ENCODE measurements at regions not wholly inside any gene's neighbourhood (a gene's known extent, or its start where the extent isn't known, plus 50 kb on each side); places are given as distances from the start of the nearest gene placed in this dataset.
"Not testable (repeated sequence)": the region's sequence is repeated elsewhere in the genome, so short reads cannot be mapped to it uniquely, and the experiment has no call there.

DNA sequence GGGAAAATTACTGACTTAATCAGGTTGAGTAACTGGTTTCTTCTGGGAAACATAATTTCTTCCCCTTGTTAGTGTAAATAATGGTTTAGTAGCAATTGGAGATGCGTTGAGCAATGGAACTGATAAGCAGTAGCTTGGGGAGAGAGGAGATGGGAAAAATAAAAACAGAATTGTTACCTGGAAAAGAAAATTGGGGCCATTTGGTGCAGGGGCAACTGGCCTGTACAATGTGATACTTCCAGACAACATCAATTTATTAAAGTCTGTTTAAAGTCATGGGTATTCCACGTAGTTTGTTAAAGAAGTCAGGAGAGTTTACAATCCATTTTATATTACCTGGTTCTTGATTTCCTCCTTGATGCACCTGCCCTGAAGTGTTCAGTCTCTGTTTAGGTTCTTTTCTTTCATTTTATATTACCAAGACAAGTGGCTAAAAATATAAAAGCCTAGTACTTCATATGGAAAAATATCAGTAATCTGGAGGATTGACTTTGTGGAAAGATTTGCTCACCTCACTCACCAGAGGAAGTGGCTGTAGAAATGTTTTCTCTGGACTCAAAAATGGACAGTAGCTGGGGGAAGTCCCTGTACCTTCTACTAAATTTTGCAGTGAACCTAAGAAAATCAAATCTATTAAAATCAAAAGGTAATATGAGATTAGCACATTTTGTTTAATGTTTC lies 161.0 kb downstream of the DDX1 start:
- no peak for DNase-seq (ENCODE audit: low spot score)

DNA sequence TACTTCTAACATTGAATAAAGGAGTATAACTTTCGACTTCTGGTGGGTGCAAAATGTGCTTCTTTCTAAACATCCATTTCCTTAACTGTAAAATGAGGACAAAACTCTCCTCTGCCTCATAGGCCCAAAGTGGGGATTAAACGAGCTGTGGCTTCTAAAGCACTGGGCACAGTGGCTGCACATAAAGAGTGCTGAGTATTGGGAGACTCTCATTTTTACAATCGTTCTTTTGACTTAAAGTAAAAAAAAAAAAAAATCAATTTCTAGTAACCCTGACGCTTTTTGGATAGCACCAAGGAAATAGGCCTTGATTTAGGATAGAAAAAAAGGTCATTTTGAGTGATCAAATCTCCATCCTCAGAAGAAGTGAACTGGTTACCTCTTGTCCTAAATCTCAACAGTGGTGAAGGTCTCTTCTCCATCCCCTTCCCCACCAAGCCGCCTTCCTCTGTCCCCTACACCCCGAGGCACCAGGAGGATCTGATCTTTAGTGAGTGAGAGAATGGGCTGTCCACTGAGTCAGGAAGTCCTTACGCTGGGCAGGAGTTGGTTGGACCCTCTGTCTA lies 161.6 kb downstream of the DDX1 start:
- no peak for DNase-seq (ENCODE audit: low spot score)

DNA sequence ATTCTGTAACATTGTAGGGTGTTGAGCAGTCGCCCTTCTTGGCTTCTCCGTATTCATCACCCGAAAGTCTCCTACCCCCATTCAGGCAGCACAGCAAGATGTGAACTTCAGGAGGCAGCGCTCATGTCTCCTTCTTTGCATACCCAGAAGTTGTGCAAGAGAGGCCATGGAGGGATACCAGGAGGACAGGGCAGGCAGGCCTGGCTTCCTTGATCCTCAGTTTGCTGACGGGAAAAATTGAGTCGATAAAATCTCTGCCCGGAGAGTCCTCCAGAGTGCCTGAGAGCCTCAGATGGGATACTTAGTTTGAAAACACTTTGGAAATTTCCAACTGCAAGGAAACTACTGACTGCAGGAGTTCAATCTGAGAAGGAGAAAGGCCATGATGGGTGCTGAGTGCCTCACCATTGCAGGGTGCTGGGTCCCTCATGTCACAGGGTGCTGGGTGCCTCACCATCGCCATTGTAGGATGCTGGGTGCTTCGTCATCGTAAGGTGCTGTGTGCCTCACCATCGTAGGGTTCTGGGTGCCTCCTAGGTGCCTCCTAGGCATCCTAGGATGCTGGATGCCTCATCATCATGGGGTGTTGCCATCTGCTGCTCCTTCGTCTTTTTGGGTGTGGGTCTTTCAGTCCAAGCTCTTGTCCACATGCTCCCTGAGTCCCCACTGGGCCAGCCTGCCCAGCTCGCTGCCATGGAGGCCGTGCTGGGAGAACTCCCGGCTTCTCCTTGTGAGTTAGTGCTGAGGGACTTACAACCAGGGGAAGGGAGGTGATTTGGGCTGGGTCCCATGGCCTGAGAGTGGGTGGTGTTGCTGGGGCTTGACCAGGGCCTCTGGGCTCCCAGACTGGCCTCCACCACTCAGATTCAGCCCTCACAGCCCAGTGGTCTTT lies 162.4 kb downstream of the DDX1 start:
- no peak for DNase-seq (ENCODE audit: low spot score)

DNA sequence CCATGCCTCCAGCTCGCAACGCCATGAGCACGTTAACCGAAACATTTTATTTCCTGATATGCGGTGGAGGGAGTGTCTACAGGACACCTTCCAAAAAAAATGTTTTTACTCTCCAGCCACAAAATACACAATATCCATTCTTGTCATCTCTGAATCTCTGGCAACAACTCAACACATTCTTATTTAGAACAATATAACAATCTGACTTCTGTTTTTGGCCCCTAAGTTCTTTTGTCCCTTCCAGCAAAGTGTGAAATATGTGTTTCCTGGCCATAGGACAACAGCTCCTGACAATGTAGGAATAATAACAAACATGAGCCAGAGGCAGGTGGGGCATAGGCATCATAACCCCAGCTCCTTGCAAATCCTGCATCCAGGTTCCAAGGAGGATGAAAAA lies 163.0 kb downstream of the DDX1 start:
- no peak for DNase-seq (ENCODE audit: low spot score)

DNA sequence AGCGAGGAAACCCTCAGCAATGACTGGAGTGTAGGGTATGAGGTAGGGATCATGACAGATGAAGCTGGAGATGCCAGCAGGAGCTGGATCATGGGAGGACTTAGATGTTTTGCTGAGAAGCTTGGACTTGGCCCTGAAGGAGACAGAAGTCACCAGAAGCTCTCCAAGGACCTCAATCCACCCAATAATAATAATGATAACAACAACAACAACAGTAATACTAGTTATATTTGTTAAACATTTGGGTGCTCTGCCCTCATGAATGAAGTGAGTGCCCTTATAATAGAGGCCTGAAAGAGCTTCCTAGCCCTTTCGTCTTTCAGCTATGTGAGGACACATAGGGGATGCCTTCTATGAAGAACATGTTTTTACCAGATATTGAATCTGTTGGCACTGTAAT lies 163.9 kb downstream of the DDX1 start:
- no peak for DNase-seq (ENCODE audit: low spot score)

DNA sequence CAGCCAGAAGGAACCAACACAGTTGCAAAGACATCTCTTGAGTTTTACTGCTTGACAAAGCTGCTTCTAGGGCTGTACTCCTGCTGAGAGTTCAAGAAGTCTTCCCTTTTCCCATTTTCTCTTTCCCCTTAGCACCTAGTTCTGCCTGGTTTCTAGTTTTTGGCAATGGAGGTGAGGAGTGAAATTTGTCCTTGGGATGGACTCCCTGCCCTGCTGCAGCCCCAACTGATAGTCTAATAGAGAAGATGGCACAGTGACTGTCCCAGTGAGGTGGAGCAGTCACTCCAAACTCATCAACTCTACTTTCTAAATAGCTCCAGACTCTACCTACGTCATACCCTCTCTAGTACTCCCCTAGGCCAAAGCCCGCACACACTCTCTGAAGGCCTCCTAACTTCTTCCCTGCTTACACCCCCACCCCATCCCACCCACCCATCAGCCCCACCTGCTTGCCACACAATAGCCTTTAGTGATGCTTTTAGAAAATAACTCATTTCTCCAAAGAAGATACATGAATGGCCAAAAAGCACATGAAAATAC lies 164.4 kb downstream of the DDX1 start:
- DNase-seq (ENCODE audit: low spot score), result no peak

DNA sequence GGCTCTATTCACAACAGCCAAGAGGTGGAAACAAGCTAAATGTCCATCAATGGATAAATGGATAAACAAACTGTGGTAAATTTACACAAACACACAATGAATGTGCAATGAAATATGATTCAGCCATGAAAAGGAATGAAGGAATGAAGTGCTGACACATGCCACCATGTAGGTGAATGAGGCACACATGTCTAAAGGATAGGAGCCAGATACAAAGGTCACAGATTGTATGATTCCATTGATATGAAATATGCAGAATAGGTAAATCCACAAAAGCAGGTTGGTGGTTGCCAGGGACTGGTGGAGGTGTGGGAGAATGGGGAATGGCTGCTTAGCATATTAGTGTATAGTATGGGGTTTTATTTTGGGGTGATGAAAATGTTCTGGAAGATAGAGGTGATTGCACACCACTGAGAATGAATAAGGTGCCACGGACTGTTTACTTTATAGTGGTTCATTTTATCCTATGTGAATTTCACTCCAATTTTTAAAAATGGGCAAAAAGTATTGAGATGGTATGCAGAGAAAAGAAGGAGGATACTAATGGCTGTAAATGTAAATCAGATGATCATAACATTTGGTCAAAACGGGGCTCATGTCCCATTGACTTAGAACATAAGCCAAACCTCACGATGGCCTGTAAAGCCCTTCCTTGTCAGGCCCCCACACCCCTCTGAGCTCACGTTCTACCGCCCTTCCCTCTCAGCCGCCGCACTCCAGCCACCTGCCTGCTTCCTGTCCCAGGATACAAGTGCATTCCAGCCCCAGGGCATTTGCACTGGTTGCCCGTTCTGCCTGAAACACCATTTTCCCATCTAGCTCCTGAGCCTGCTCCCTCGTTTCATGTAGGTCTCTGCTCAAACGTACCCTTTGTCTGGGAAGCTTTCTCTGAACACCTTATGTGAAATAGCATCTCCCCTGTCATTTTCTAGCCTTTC lies 165.5 kb downstream of the DDX1 start:
- no peak for DNase-seq (ENCODE audit: low spot score)

DNA sequence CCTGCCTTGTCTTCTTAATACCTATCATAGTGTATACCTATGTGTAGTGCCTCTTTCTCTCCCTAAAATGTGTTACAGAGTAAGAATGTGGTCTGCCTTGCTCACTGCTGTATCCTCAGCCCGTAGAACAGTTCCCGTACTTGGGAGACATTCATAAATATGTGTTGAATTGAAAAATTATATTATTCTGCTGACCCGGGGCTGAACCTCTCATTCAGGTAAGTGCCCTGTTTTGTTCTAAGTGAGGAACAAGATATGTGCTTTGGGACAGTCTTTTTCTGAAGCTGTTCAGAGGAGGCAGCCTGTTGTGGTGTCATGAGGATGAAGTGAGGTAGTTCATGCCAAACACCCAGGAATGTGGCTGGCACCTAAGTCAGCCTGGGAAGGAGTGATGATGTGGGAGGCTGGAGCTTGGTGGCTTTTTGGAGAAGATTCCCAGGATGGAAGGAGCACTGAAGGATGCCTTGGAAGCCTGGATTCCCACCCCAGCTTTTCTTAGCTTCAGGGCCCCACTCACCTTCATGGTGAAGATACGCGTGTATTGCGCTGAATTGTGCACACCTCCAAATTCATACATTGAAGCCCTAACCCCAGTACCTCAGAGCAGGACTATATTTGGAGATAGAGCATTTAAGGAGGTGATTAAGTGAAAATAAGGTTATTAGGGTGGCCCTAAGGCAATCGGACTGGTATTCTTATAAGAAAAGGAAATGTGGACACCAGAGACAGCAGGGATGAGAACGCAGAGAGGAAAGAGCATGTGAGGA lies 166.3 kb downstream of the DDX1 start:
- no peak for DNase-seq (ENCODE audit: low spot score)

DNA sequence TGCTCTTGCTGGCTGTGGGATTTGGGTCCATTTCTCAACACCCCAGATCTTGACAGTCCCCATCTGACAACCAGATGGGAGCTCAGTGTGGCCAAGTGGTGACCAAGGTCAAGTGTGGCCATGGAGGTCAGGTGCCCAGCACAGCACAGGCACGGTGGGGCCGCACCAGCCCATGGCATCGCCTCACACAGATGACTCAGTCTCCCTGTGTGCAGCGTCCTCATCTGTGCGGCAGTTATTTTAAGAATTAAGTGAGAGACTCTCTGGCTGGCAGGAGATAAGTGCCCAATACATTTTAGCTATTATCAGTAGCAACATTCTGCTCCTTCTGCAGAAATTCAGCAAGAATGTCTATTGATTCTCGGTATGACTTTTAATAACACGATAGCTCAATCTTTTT lies 167.2 kb downstream of the DDX1 start:
- DNase-seq (ENCODE audit: low spot score), result no peak

DNA sequence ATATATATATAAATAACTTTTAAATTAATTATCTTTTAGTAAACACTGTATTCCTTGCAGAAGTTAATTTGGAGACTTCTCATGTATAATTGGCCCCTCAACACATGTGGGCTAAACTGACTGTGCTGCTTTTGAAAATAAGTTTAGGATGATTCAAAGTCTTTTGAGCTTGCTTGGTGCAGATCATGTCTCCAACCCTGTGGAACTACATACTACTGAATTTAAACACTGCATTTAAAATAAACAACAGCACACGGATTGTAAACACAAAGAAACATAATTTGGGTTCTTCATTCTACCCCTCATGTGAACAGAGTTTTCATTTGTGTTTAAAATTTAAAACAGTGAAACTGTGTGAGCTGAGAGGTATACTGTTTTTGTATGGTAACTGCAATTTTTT lies 167.7 kb downstream of the DDX1 start:
- no peak for DNase-seq (ENCODE audit: low spot score)

DNA sequence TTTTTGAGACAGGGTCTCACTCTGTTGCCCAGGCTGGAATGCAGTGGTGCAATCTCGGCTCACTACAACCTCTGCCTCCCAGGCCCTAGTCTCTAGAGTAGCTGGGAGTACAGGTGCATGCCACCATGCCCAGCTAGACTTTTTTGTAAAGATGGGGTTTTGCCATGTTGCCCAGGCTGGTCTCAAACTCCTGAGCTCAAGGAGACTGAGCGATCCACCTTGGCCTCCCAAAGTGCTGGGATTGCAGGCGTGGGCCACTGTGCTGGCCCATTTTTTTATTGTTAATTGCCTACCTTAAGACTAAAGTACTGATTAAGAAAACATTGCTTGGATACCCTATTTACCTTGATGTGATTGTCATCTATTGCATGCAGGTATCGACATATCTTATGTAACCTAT lies 168.1 kb downstream of the DDX1 start:
- DNase-seq (ENCODE audit: low spot score), result not testable (repeated sequence)

DNA sequence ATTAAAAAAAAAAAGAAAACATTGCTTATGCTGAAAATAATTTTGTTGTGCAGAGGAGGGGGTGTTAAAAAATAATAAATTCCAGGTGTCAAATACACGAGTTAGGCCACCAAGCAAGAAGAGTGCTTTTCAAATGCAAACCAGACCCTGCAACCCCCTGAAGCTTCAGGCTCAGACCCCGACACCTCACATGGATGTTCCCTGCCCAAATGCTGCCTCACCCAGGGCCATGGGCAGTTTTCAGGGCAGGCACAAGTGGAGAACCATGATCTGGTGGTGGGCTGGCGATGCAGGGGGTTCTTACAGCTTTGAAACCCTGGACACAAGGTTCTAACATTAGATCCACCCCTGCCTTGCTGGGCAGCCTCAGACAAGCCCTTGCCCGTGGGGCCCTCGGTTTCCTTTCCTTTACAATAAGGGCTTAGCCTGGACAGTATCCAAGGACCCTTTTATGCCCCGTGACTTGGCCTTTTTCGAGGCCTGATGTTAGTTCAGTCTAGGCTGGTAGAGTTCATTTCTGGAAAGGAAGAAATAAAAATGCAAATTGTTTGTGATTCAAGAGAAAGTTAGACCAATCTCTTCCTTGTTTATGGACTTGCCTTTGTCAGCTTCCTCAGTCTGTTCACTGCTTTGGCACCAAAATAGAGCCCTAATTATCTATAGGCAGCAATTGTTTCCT lies 168.7 kb downstream of the DDX1 start:
- DNase-seq (ENCODE audit: low spot score), result no peak

DNA sequence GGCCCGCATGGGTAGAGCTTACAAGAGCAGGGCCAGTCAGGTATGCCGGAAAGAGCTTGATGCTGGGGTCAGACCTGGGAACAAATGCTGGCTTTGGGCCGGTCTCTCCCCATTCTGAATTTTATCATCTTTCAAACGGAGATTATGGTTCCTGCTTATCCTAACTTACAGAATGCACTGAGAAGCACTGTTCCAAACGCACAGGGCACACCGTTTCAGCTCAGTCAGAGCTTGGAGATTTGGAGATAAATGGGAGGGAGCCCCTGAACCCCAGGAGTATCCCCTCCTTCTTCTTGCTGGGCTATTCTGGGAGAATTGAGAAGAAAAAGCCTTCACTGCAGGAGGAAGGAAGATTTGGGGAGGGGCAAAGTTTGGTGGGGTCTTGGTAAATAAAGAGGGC lies 169.4 kb downstream of the DDX1 start:
- DNase-seq (ENCODE audit: low spot score), result no peak

DNA sequence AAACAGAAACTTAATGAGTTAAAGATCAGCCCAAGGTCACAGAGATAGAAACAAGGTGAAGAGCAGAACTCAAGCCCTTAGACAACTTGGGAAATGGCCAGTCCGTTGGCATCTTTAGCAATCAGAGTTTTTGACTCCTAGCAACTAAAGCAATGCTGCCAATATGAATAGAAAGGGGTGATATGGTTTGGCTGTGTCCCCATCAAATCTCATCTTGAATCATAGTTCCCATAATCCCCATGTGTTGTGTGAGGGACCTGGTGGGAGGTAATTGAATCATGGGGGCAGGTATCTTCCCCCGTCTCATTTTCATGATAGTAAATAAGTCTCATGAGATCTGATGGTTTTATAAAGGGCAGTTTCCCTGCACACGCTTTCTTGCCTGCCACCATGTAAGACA lies 170.2 kb downstream of the DDX1 start:
- DNase-seq (ENCODE audit: low spot score), result no peak

DNA sequence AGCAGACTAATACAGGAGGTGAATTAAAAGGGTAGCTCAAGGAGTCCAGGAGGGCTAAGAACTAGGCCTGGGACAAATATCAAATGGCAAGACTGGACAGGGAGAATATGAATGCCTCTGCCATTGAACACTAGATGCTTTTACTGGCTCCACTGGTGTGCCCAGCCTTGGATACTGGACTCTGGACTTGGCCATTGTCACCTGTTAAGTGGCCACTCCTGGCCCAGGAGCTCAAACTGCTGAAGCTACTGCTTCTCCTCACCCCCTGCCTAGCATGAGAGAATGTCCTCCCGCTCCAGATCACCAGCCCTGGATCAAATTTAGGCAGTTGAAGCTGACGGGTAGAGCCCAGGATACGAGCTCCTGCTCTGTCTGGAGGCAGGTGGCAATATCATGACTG lies 170.8 kb downstream of the DDX1 start:
- DNase-seq (ENCODE audit: low spot score), result no peak

DNA sequence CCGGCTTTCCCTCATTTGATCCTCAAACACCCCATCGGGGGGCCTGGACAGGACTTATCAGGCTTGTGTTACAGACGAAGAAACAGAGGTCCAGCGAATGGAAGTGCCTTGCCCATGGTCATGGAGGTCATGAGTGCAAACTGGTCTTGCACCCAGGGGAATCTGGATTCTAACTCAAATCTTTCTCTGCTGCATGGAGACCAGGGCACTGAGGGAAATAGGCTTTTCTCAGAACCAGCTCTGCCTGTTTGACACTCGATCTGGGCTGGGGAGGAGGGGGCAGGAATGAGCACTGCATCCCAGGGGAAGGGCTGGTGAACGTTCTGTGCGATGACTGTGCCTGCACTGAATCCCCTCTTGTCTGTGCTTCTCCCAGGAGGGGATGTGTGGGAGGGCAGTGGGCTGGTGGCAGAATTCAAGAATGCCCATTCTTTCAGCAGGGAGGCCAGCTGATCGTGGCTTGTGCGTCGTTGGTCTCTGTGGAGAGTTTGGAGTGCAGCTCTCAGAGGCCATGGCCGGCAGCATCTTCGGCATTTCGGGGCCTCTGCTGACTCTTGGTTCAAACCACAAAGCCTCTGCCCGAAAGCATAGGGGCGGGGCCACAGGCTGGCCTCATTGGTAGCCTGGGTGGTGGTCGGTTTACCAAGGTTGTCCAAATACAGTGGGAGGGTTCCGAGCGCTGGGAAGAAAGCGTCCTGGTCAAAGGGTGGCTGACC lies 171.6 kb downstream of the DDX1 start:
- no peak for DNase-seq (ENCODE audit: low spot score)

DNA sequence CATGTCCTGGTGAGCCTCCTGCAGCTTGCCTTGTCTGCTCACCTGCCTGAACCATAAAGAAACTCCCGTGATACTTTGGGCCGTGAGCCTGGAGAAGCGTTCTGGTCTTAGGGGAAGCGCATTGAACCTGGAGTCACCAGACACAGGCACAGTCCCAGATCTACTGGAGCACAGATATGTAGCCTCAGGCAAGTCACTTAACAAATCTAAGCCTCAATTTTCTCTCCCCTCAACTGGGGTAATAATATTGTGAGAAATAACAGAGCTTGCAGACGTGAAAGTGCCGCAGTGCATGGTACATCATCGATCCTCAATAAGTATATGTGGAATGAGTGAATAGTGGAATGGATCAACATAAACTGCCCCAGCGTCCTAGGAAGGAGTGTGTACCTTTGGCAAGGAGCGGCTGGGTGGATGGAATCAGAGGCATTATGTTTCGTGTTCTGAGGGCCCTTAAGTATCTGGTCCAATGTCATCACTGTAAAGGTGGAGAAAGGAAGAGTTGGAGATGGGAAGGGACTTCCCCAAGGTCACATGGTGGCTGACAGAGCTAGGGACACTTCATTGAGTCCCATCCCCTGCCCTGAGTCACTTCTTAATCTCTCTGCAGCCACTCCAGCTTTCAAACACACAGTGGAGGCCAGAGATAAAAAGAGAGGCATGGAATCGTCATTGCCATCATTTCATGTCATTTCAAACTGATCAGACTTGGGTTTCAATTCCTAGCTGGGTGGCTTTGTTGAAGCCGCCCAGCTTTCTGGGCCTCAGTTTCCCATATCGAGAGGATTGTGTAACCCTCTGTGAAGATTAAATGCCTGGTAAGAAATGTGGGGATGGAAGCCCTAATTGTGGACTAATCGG lies 172.4 kb downstream of the DDX1 start:
- DNase-seq (ENCODE audit: low spot score), result no peak

DNA sequence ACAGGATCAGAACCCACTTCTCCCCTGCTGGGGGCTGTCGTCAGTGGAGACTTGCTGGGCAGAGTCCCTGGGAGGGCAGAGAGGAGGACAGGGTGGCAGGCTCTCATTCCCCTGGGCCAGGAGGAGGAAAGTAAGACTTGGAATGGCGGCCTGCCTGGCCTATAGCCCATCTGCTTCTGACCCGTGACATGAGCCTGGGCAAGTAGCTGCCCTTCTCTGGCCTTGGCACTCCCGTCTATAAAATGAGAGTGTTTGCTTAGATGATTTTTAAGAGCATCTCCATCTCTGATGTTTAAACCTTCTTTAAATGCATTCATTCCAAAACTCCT lies 173.0 kb downstream of the DDX1 start:
- no peak for DNase-seq (ENCODE audit: low spot score)

DNA sequence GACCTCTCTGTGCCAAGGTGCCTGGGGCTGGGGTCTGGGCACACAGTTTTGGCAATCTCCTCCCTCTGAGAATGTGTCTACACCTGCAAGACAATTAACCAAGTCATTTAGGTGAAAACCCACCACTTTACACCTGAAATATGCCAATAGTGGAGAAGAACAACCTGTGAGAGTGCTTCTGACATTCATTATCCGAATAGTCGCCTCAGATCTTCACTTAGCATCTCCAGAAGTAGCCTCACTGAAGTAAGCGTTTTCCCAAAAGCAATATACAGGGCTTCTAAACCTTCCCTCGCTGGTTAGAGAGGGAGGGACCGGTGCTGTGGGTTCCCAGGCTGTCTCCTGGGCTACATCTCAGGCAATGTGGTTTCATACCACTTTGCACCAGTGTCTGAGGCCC lies 173.5 kb downstream of the DDX1 start:
- DNase-seq (ENCODE audit: low spot score), result no peak
